Pancreas (tissue), 10 donors: ENCODE measurements at regions not wholly inside any gene's neighbourhood (a gene's known extent, or its start where the extent isn't known, plus 50 kb on each side); places are given as distances from the start of the nearest gene placed in this dataset.

Source experiments
- ATAC-seq, 4 donors: fragments of 200-7000 bp; cut with Tn5 transposase; one replicate each; pipeline versions ENCODE4 v1.8.0 to v1.9.1; 2020; ENCODE audit warnings: mild to moderate bottlenecking in 4 of 4, moderate library complexity in 4 of 4
- DNase-seq, 6 donors: peaks; one replicate each; pipeline ENCODE4 v3.0.0-alpha.2; 2020
- FAIRE-seq: peaks from 2 replicates; lab custom pipeline; 2012; peaks lifted over from hg19 to GRCh38; lab: Jason Lieb, UNC
- H3K27ac ChIP-seq, 4 donors: fragments of 200-600 bp; sonication (generic); 1 replicate in 3 of 4; 2 replicates in 1 of 4; pipeline versions ENCODE4 v1.5.0 to v1.8.0; 2020
- H3K27me3 ChIP-seq, 4 donors: fragments of 200-600 bp; one replicate each; pipeline ENCODE4 v1.8.0; 2021
- H3K36me3 ChIP-seq, 3 donors: fragments of 200-600 bp; sonication (generic) in 1 of 3; one replicate each; pipeline versions ENCODE4 v1.5.0 to v1.8.0; 2020 to 2021
- H3K4me1 ChIP-seq, 3 donors: fragments of 200-600 bp; one replicate each; pipeline ENCODE4 v1.8.0; 2021
- H3K4me3 ChIP-seq, 4 donors: fragments of 200-600 bp; sonication (generic) in 2 of 4; one replicate each; pipeline versions ENCODE4 v1.5.0 to v1.8.0; 2020 to 2021
- H3K9me3 ChIP-seq, 4 donors: fragments of 200-600 bp; one replicate each; pipeline ENCODE4 v1.8.0; 2021
- CTCF ChIP-seq, 4 donors: fragments of 200-600 bp; sonication (generic) in 3 of 4; IDR thresholded peaks; one replicate each; pipeline versions ENCODE4 v1.5.0 to v1.8.0; 2021; ENCODE audit warnings: antibody characterized with exemption in 4 of 4
- WGBS, 2 donors: extraction: QIAGEN DNeasy Blood & Tissue Kit; methylation state at CpG; one replicate each; pipeline ENCODE4 v1.1.7; 2013; 5-methylcytosine and 5-hydroxymethylcytosine counted together
- intact Hi-C, 3 donors: fragments of 100-400 bp; cut with DNase I; formaldehyde crosslinking; loops; one replicate each; pipeline versions ENCODE4 v1.11.1 to v1.14.2; 2022
- donor health status: healthy with polysubstance abuse.
- donor health status: DM: no; HTN: no; CAD: no; lungs with moderate emphysema.
- donor health status: DM: no; HTN: no; CAD: no.
- donor health status: control.
- donor health status: control.
- donor health status: Bipolar disorder and iron deficiency.
- donor health status: DM: yes; HTN: yes; CAD: no.
- donor health status: DM: no; HTN: no; CAD: no.
- donor health status: DM: no; HTN: no; CAD: no.
- donor health status: DM: yes; HTN: yes; CAD: no.

GRCh38 chr3:6447166-6447801 is 413.6 kb upstream of the GRM7 start:
- intact Hi-C loops = no loop called here
- no peak for TF ChIP-seq CTCF (IDR thresholded peaks at IDR 0.05)
- DNase-seq (peak in 1 of 6 donors; percentile 20), ATAC-seq (no peak), FAIRE-seq (no peak)
- H3K27me3 ChIP-seq = no peaks in the 10 kb centered on the region
- H3K9me3 ChIP-seq = no peaks in the 10 kb centered on the region
- no peaks in the 10 kb centered on the region for H3K4me1 ChIP-seq
- H3K4me3 ChIP-seq = no peak overlapping the region
- no peak overlapping the region for H3K27ac ChIP-seq
- WGBS, 2 donors = 82 to 89% methylated on average over 5 of the region's 5 CpGs
- H3K36me3 ChIP-seq = no peaks in the 10 kb centered on the region

- ATAC-seq (no peak), FAIRE-seq (no peak), DNase-seq (no peak)
- TF ChIP-seq CTCF (IDR thresholded peaks at IDR 0.05) = no peak
- Histone ChIP-seq H3K4me1 (no peaks in the 10 kb centered on the region), H3K27ac (no peak overlapping the region), H3K36me3 (no peaks in the 10 kb centered on the region), H3K4me3 (no peak overlapping the region), H3K27me3 (no peaks in the 10 kb centered on the region), H3K9me3 (no peaks in the 10 kb centered on the region)
- 88 to 90% methylated on average over 4 of the region's 4 CpGs for WGBS, 2 donors
- intact Hi-C loops = no loop called here
Measured at GRCh38 chr3:6448011-6448410, 412.9 kb upstream of the GRM7 start.

GRCh38 chr3:6449099-6449498 is 411.8 kb upstream of the GRM7 start:
- DNase-seq (no peak), ATAC-seq (no peak), FAIRE-seq (no peak)
- 57 to 61% methylated on average over 3 of the region's 3 CpGs for WGBS, 2 donors
- intact Hi-C loops = no loop called here
- no peaks in the 10 kb centered on the region for H3K4me1 ChIP-seq
- no peaks in the 10 kb centered on the region for H3K9me3 ChIP-seq
- H3K36me3 ChIP-seq = no peaks in the 10 kb centered on the region
- H3K4me3 ChIP-seq = no peak overlapping the region
- no peak for TF ChIP-seq CTCF (IDR thresholded peaks at IDR 0.05)
- no peak overlapping the region for H3K27ac ChIP-seq
- H3K27me3 ChIP-seq = no peaks in the 10 kb centered on the region

GRCh38 chr3:6452974-6453373 is 407.9 kb upstream of the GRM7 start:
- WGBS, 2 donors = 16 to 20% methylated on average over 1 of the region's 1 CpG
- H3K4me1 ChIP-seq = no peaks in the 10 kb centered on the region

More at GRCh38 chr3:6452974-6453373, 407.9 kb upstream of the GRM7 start:
- intact Hi-C loops = no loop called here
- ATAC-seq (no peak), DNase-seq (no peak), FAIRE-seq (no peak)
- Histone ChIP-seq H3K27me3 (no peaks in the 10 kb centered on the region), H3K4me3 (no peak overlapping the region), H3K36me3 (no peaks in the 10 kb centered on the region), H3K27ac (no peak overlapping the region), H3K9me3 (no peaks in the 10 kb centered on the region)
- no peak for TF ChIP-seq CTCF (IDR thresholded peaks at IDR 0.05)
